ENCODE measurements at regions not wholly inside any gene's neighbourhood (a gene's known extent, or its start where the extent isn't known, plus 50 kb on each side); places are given as distances from the start of the nearest gene placed in this dataset.

- ChIA-PET CTCF (no interaction called here), POLR2A (no interaction called here)
- Histone ChIP-seq H3K9me3 (ENCODE audit: control insufficient read depth, insufficient read depth, low read depth, low read length) (no peaks in the 10 kb centered on the region), H3K27me3 (ENCODE audit: control insufficient read depth, insufficient read depth, low read length) (no peaks in the 10 kb centered on the region), H3K27ac (ENCODE audit: low read length) (no peak overlapping the region), H3K36me3 (ENCODE audit: control insufficient read depth, insufficient read depth, low read length) (no peaks in the 10 kb centered on the region), H3K4me3 (ENCODE audit: low read depth in 2 of 2, low read length in 2 of 2) (no peak overlapping the region), H3K4me1 (ENCODE audit: control insufficient read depth, insufficient read depth, low read length) (no peaks in the 10 kb centered on the region)
- BruUV-seq (replicated peaks), result no TSS peak
- no peak for DNase-seq (ENCODE audit: low read depth, low spot score)
- in situ Hi-C loops (cut with HindIII; ENCODE audit: low pct_unique_long_range_greater_than_20kb, low sequenced_read_pairs), result no loop called here
- ATAC-seq, result no peak
- TF ChIP-seq POLR2AphosphoS5 (IDR thresholded peaks at IDR 0.05; ENCODE audit: low read depth, low read length) (no peak), REST (IDR thresholded peaks at IDR 0.05; ENCODE audit: insufficient read depth in 1 of 2, low read depth in 2 of 2, low read length in 1 of 2) (no peak), SIN3A (IDR thresholded peaks at IDR 0.05; ENCODE audit: borderline replicate concordance, insufficient read depth, low read depth, low read length) (no peak), CTCF (IDR thresholded peaks at IDR 0.05) (no peak), TCF7L2 (IDR thresholded peaks at IDR 0.05; ENCODE audit: low read depth, low read length) (no peak)
- intact Hi-C loops (cut with micrococcal nuclease; ENCODE audit: unreplicated experiment), result no loop called here
Measured at GRCh38 chr2:147368306-147368705, 476.5 kb upstream of the ACVR2A start.

- ATAC-seq, result no peak
- CTCF ChIA-PET, result no interaction called here
- intact Hi-C loops (cut with micrococcal nuclease; ENCODE audit: unreplicated experiment), result no loop called here
Measured at GRCh38 chr2:147366279-147366678, 478.6 kb upstream of the ACVR2A start.

GRCh38 chr2:147365622-147366021 is 479.2 kb upstream of the ACVR2A start:
- H3K27me3 ChIP-seq (ENCODE audit: control insufficient read depth, insufficient read depth, low read length), result no peaks in the 10 kb centered on the region
- no peak for DNase-seq (ENCODE audit: low read depth, low spot score)
- BruUV-seq (replicated peaks), result no TSS peak
- no peak for ATAC-seq
- intact Hi-C loops (cut with micrococcal nuclease; ENCODE audit: unreplicated experiment), result no loop called here
- TF ChIP-seq SIN3A (IDR thresholded peaks at IDR 0.05; ENCODE audit: borderline replicate concordance, insufficient read depth, low read depth, low read length), result no peak
- no peak for TF ChIP-seq CTCF (IDR thresholded peaks at IDR 0.05)
- TF ChIP-seq POLR2AphosphoS5 (IDR thresholded peaks at IDR 0.05; ENCODE audit: low read depth, low read length), result no peak
- no peak for TF ChIP-seq REST (IDR thresholded peaks at IDR 0.05; ENCODE audit: insufficient read depth in 1 of 2, low read depth in 2 of 2, low read length in 1 of 2)
- no peak for TF ChIP-seq TCF7L2 (IDR thresholded peaks at IDR 0.05; ENCODE audit: low read depth, low read length)
- ChIA-PET POLR2A (no interaction called here), CTCF (no interaction called here)
- no peaks in the 10 kb centered on the region for H3K36me3 ChIP-seq (ENCODE audit: control insufficient read depth, insufficient read depth, low read length)
- no peaks in the 10 kb centered on the region for H3K9me3 ChIP-seq (ENCODE audit: control insufficient read depth, insufficient read depth, low read depth, low read length)
- no peaks in the 10 kb centered on the region for H3K4me1 ChIP-seq (ENCODE audit: control insufficient read depth, insufficient read depth, low read length)
- in situ Hi-C loops (cut with HindIII; ENCODE audit: low pct_unique_long_range_greater_than_20kb, low sequenced_read_pairs), result no loop called here
- no peak overlapping the region for H3K4me3 ChIP-seq (ENCODE audit: low read depth in 2 of 2, low read length in 2 of 2)
- no peak overlapping the region for H3K27ac ChIP-seq (ENCODE audit: low read length)

More at GRCh38 chr2:147366279-147366678, 478.6 kb upstream of the ACVR2A start:
- POLR2A ChIA-PET, result no interaction called here
- Histone ChIP-seq H3K27me3 (ENCODE audit: control insufficient read depth, insufficient read depth, low read length) (no peaks in the 10 kb centered on the region), H3K4me1 (ENCODE audit: control insufficient read depth, insufficient read depth, low read length) (no peaks in the 10 kb centered on the region), H3K4me3 (ENCODE audit: low read depth in 2 of 2, low read length in 2 of 2) (no peak overlapping the region), H3K9me3 (ENCODE audit: control insufficient read depth, insufficient read depth, low read depth, low read length) (no peaks in the 10 kb centered on the region), H3K36me3 (ENCODE audit: control insufficient read depth, insufficient read depth, low read length) (no peaks in the 10 kb centered on the region), H3K27ac (ENCODE audit: low read length) (no peak overlapping the region)
- no peak for TF ChIP-seq POLR2AphosphoS5 (IDR thresholded peaks at IDR 0.05; ENCODE audit: low read depth, low read length)
- no TSS peak for BruUV-seq (replicated peaks)
- DNase-seq (ENCODE audit: low read depth, low spot score), result no peak
- in situ Hi-C loops (cut with HindIII; ENCODE audit: low pct_unique_long_range_greater_than_20kb, low sequenced_read_pairs), result no loop called here
